ENCODE measurements at regions not wholly inside any gene's neighbourhood (a gene's known extent, or its start where the extent isn't known, plus 50 kb on each side); places are given as distances from the start of the nearest gene placed in this dataset.
A peak's percentile ranks its signal among the peaks of the same experiment; 100 is the strongest.
"Not testable (repeated sequence)": the region's sequence is repeated elsewhere in the genome, so short reads cannot be mapped to it uniquely, and the experiment has no call there.

DNA sequence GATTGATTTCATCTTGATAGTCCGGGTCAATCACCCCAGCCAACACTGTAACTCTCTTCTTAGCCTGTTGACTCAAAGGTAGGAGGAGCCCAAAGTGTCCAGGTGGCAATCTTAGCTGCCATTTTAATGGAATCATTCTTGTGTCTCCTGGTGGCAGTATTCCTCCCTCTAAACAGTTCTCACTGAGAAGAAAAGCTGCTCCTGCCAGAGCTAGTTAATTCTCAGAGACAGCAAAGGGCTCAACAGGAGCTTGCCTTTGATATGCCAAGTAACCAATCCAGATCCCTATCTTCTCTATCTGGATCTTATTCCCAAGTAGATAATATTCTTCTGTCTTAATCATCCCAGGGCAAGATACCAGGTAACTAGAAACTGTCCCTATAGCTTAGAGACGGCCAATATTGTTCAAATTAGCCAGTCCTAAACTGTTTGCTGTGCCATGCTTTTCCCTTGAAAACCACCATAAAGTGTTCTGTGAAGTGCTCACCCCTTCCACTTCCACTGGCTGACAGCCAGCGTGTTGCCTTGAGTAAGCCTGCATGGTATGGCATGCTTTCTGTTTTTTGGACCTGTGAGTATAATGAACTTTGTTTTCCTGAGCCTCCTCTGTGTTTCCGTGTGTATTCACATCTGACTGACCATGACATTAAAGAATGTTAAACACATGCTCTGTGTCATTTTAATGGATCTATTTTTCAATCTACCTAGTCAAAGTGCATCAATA is 463.7 kb upstream of the SLITRK5 start:
- no peak for DNase-seq (ENCODE audit: low read depth)
- no peak for TF ChIP-seq MAX (IDR thresholded peaks at IDR 0.05; ENCODE audit: low read depth, low read length)
- TF ChIP-seq POLR2A (IDR thresholded peaks at IDR 0.05; ENCODE audit: extremely low read depth, insufficient read length): no peak
- no peak for TF ChIP-seq CTCF (IDR thresholded peaks at IDR 0.05; ENCODE audit: low read depth, low read length)
- no peak for TF ChIP-seq MYC (IDR thresholded peaks at IDR 0.05; ENCODE audit: low read depth, low read length)
- H3K4me3 ChIP-seq (ENCODE audit: low read depth, low read length): no peak overlapping the region

DNA sequence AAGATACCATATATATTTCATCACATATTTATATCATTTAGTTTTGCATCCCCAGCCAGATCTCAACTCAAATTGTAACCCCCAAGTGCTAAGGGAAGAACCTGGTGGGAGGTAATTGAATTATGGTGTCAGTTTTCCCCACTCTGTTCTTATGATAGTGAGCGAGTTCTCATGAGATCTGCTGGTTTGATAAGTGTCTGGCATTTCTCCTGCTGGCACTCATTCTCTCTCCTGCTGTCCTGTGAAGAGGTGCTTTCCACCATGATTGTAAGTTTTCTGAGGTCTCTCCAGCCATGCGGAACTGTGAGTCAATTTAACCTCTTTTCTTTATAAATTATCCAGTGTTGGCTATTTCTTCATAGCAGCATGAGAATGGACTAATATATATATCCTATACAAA is 462.5 kb upstream of the SLITRK5 start:
- no peak for DNase-seq (ENCODE audit: low read depth)
- TF ChIP-seq POLR2A (IDR thresholded peaks at IDR 0.05; ENCODE audit: extremely low read depth, insufficient read length) (no peak), MYC (IDR thresholded peaks at IDR 0.05; ENCODE audit: low read depth, low read length) (no peak), MAX (IDR thresholded peaks at IDR 0.05; ENCODE audit: low read depth, low read length) (no peak), CTCF (IDR thresholded peaks at IDR 0.05; ENCODE audit: low read depth, low read length) (no peak)

GRCh38 chr13:87234981-87235380 is 436.2 kb upstream of the SLITRK5 start:
- no peak overlapping the region for H3K4me3 ChIP-seq (ENCODE audit: low read depth, low read length)
- DNase-seq (ENCODE audit: low read depth): peak; percentile 12
- TF ChIP-seq CTCF (IDR thresholded peaks at IDR 0.05; ENCODE audit: low read depth, low read length) (no peak), MAX (IDR thresholded peaks at IDR 0.05; ENCODE audit: low read depth, low read length) (no peak), POLR2A (IDR thresholded peaks at IDR 0.05; ENCODE audit: extremely low read depth, insufficient read length) (no peak), MYC (IDR thresholded peaks at IDR 0.05; ENCODE audit: low read depth, low read length) (no peak)

More for the DNA sequence above, 462.5 kb upstream of the SLITRK5 start:
- H3K4me3 ChIP-seq (ENCODE audit: low read depth, low read length): no peak overlapping the region

- TF ChIP-seq CTCF (IDR thresholded peaks at IDR 0.05; ENCODE audit: low read depth, low read length): no peak
- no peak for TF ChIP-seq POLR2A (IDR thresholded peaks at IDR 0.05; ENCODE audit: extremely low read depth, insufficient read length)
- TF ChIP-seq MAX (IDR thresholded peaks at IDR 0.05; ENCODE audit: low read depth, low read length): no peak
- no peak for TF ChIP-seq MYC (IDR thresholded peaks at IDR 0.05; ENCODE audit: low read depth, low read length)
- no peak for DNase-seq (ENCODE audit: low read depth)
- no peak overlapping the region for H3K4me3 ChIP-seq (ENCODE audit: low read depth, low read length)
These were observed 435.6 kb upstream of the SLITRK5 start for GRCh38 chr13:87235621-87236020.

DNA sequence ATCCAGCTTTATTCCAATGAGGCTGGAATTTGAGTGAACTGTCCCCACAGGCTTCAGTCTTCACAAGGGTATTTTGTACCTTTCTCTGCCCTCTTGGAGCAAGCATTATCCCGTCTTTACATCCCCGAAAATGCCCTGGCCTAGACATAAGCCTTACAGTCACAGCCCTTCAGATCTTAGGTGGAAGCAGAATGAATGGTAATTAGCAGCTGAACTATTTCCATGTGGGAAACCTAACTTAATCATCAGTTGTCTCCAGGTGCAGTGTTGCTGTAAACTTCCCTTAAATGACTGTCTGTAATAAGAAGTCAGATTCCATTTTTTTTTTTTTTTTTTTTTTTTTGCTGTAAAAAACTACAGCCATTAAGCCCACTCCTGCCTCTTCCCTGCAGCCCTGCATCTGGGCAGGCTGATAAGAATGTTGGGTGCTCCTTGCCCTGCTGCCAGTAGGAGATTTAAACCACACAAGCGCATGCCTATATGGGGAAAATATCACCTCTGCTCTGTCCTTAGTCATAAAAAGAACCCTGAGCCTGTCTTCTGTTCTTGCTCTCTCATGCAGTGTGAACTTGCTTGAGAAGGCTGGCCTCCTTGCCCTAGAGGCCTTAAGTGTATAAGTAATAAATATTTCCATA is 426.8 kb upstream of the SLITRK5 start:
- DNase-seq (ENCODE audit: low read depth): no peak
- TF ChIP-seq POLR2A (IDR thresholded peaks at IDR 0.05; ENCODE audit: extremely low read depth, insufficient read length) (no peak), MYC (IDR thresholded peaks at IDR 0.05; ENCODE audit: low read depth, low read length) (no peak), MAX (IDR thresholded peaks at IDR 0.05; ENCODE audit: low read depth, low read length) (no peak), CTCF (IDR thresholded peaks at IDR 0.05; ENCODE audit: low read depth, low read length) (no peak)
- no peak overlapping the region for H3K4me3 ChIP-seq (ENCODE audit: low read depth, low read length)

GRCh38 chr13:87249847-87250246 is 421.3 kb upstream of the SLITRK5 start:
- H3K4me3 ChIP-seq (ENCODE audit: low read depth, low read length); DNase-seq (ENCODE audit: low read depth): not testable (repeated sequence)
